Spleen (tissue), 7 donors: ENCODE measurements at regions not wholly inside any gene's neighbourhood (a gene's known extent, or its start where the extent isn't known, plus 50 kb on each side); places are given as distances from the start of the nearest gene placed in this dataset.

Experiments used
- CTCF ChIP-seq, 11 experiments: fragments of 200-600 bp in 7 of 11; fragments of 450-650 bp in 4 of 11; sonication (generic) in 4 of 11; IDR thresholded peaks in 8 of 11; conservative IDR thresholded peaks in 3 of 11; 1 replicate in 7 of 11; 2 replicates in 4 of 11; pipeline versions ENCODE4 v1.4.0 to v1.8.0; 2016 to 2021; ENCODE audit warnings: antibody characterized with exemption in 11 of 11, inconsistent platforms in 4 of 11, mild to moderate bottlenecking in 1 of 11
- POLR2A ChIP-seq, 3 donors: fragments of 450-650 bp; IDR thresholded peaks; one replicate each; pipeline ENCODE4 v1.5.1; 2017; ENCODE audit warnings: antibody characterized with exemption in 3 of 3, mild to moderate bottlenecking in 1 of 3
- donor health status: DM: no; HTN: no; CAD: no; lungs with moderate emphysema.
- donor health status: DM: no; HTN: no; CAD: no.
- donor health status: DM: no; HTN: no; CAD: no.

DNA sequence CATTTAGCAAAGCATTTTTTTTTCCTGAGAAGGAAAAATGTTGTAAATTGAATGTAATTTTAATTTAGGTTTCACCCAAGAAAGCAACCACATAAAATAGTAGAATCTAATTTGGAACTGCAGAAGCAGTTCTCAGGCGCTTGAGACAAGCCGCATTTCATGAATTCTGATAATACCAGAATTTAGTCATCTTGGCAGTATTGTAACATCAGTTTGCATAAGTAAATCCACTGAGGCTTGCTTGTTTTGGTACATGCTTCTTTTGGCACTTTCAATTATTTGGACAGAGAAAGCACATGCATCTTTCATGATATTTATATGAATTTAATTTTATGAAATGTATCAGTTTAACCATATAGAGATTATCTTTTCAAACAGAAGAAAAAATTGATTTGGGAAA, 389.7 kb upstream of the ROBO1 start:
- no peak for TF ChIP-seq CTCF (IDR thresholded peaks at IDR 0.05 in 8 of 11, conservative IDR thresholded peaks at IDR 0.05 in 3 of 11)
- no peak for TF ChIP-seq POLR2A (IDR thresholded peaks at IDR 0.05)
